ENCODE measurements at regions not wholly inside any gene's neighbourhood (a gene's known extent, or its start where the extent isn't known, plus 50 kb on each side); places are given as distances from the start of the nearest gene placed in this dataset.
"Not testable (repeated sequence)": the region's sequence is repeated elsewhere in the genome, so short reads cannot be mapped to it uniquely, and the experiment has no call there.

- no peak for DNase-seq
Measured at GRCh38 chr13:110811008-110811720, 97.7 kb downstream of the ING1 start.

- no peak for DNase-seq
Measured at GRCh38 chr13:110811771-110812120, 98.2 kb downstream of the ING1 start.

- DNase-seq, result no peak
Measured at GRCh38 chr13:110812121-110812868, 98.8 kb downstream of the ING1 start.

- no peak for DNase-seq
Measured at GRCh38 chr13:110812869-110813645, 99.6 kb downstream of the ING1 start.

GRCh38 chr13:110813646-110814624 lies 100.4 kb downstream of the ING1 start:
- DNase-seq, result no peak

- no peak for DNase-seq
Measured at GRCh38 chr13:110815471-110816204, 99.2 kb downstream of the ANKRD10 start.

GRCh38 chr13:110816500-110816899 lies 98.4 kb downstream of the ANKRD10 start:
- DNase-seq, result no peak

- DNase-seq, result no peak
Measured at GRCh38 chr13:110817143-110817542, 97.7 kb downstream of the ANKRD10 start.

- no peak for DNase-seq
Measured at GRCh38 chr13:110818747-110819146, 96.1 kb downstream of the ANKRD10 start.

- DNase-seq, result peak; percentile 80 to 81
Measured at GRCh38 chr13:110819203-110820014, 95.5 kb downstream of the ANKRD10 start.

- DNase-seq, result no peak
Measured at GRCh38 chr13:110820322-110820721, 94.5 kb downstream of the ANKRD10 start.

- DNase-seq, result not testable (repeated sequence)
Measured at GRCh38 chr13:110821837-110822668, 92.8 kb downstream of the ANKRD10 start.

- DNase-seq, result no peak
Measured at GRCh38 chr13:110822669-110822945, 92.3 kb downstream of the ANKRD10 start.

- DNase-seq, result no peak
Measured at GRCh38 chr13:110824702-110825300, 90.1 kb downstream of the ANKRD10 start.

- no peak for DNase-seq
Measured at GRCh38 chr13:110825516-110825915, 89.4 kb downstream of the ANKRD10 start.

- no peak for DNase-seq
Measured at GRCh38 chr13:110826101-110826500, 88.8 kb downstream of the ANKRD10 start.

- no peak for DNase-seq
Measured at GRCh38 chr13:110826861-110827672, 87.8 kb downstream of the ANKRD10 start.
